B cell (primary cell): ENCODE measurements at regions not wholly inside any gene's neighbourhood (a gene's known extent, or its start where the extent isn't known, plus 50 kb on each side); places are given as distances from the start of the nearest gene placed in this dataset.

Experiments used
- ATAC-seq: fragments of 200-7000 bp; cut with Tn5 transposase; one replicate; pipeline ENCODE4 v1.10.0; 2021; ENCODE audit warnings: low read depth, mild to moderate bottlenecking, moderate number of reproducible peaks, moderate library complexity
- CTCF ChIA-PET: fragments of 350-600 bp; sonication (Branson Sonifier 250); formaldehyde crosslinking; loops from one replicate; lab custom pipeline; 2021; ENCODE audit warnings: antibody characterized with exemption, inconsistent platforms; lab: Charles Lee
- POLR2A ChIA-PET: fragments of 350-600 bp; sonication (Branson Sonifier 250); formaldehyde crosslinking; loops from one replicate; lab custom pipeline; 2021; ENCODE audit warnings: antibody characterized with exemption; lab: Charles Lee
- DNase-seq: peaks from one replicate; pipeline ENCODE4 v3.0.0; 2013
- H2AFZ ChIP-seq: 2 replicates; pipeline ENCODE4 v1.6.1; 2012; ENCODE audit warnings: mild to moderate bottlenecking, low read depth, low read length; ENCODE audit not compliant: insufficient read depth, poor library complexity, severe bottlenecking
- H3K27ac ChIP-seq, 2 donors: 1 replicate in 1 of 2; 2 replicates in 1 of 2; pipeline ENCODE4 v1.5.1; 2012 to 2013; ENCODE audit warnings: low read length in 2 of 2, mild to moderate bottlenecking in 2 of 2, moderate library complexity in 1 of 2
- H3K27me3 ChIP-seq, 4 experiments: fragments of 200-600 bp in 1 of 4; sonication (generic) in 1 of 4; replicated peaks in 1 of 4; 1 replicate in 2 of 4; 2 replicates in 2 of 4; pipeline versions ENCODE4 v1.6.1 to v1.7.0; 2013 to 2016; ENCODE audit warnings: low read length in 3 of 4, mild to moderate bottlenecking in 2 of 4, mixed read lengths in 1 of 4, moderate library complexity in 1 of 4; ENCODE audit not compliant: insufficient read depth in 4 of 4, control insufficient read depth in 3 of 4; ENCODE audit errors: control extremely low read depth in 1 of 4
- H3K36me3 ChIP-seq, 2 experiments: replicated peaks in 1 of 2; 1 replicate in 1 of 2; 2 replicates in 1 of 2; pipeline versions ENCODE4 v1.6.1 to v1.7.1; 2013; ENCODE audit warnings: low read length in 1 of 2; ENCODE audit not compliant: insufficient read depth in 2 of 2, control insufficient read depth in 1 of 2; ENCODE audit errors: control extremely low read depth in 1 of 2, extremely low read depth in 1 of 2
- H3K4me1 ChIP-seq, 2 donors: fragments of 200-600 bp in 1 of 2; sonication (generic) in 1 of 2; 1 replicate in 1 of 2; 2 replicates in 1 of 2; pipeline versions ENCODE4 v1.5.1 to v1.6.1; 2013 to 2017; ENCODE audit warnings: low read length in 2 of 2; ENCODE audit not compliant: control insufficient read depth in 2 of 2, insufficient read depth in 2 of 2
- H3K4me2 ChIP-seq: replicated peaks from 2 replicates; pipeline ENCODE3; 2012; ENCODE audit warnings: mild to moderate bottlenecking, low read depth, low read length; ENCODE audit not compliant: poor library complexity, severe bottlenecking
- H3K4me3 ChIP-seq, 5 experiments: fragments of 200-600 bp in 1 of 5; sonication (generic) in 1 of 5; 1 replicate in 3 of 5; 2 replicates in 2 of 5; pipeline versions ENCODE4 v1.5.1 to v1.7.0; 2011 to 2016; ENCODE audit warnings: low read length in 4 of 5, mild to moderate bottlenecking in 4 of 5, low read depth in 2 of 5, control low read depth in 1 of 5, moderate library complexity in 1 of 5; ENCODE audit not compliant: insufficient read depth in 1 of 5; ENCODE audit errors: control extremely low read depth in 1 of 5, extremely low read depth in 1 of 5
- H3K79me2 ChIP-seq: fragments of 200-600 bp; sonication (generic); one replicate; pipeline ENCODE4 v1.6.0; 2016; ENCODE audit warnings: low read length; ENCODE audit not compliant: control insufficient read depth, insufficient read depth
- H3K9ac ChIP-seq: fragments of 200-600 bp; sonication (generic); 2 replicates; pipeline ENCODE4 v1.6.1; 2017; ENCODE audit warnings: mild to moderate bottlenecking, low read length, moderate library complexity
- H3K9me3 ChIP-seq, 3 donors: one replicate each; pipeline versions ENCODE4 v1.6.1 to v1.7.1; 2013; ENCODE audit warnings: low read length in 2 of 3; ENCODE audit not compliant: control insufficient read depth in 2 of 3, insufficient read depth in 1 of 3; ENCODE audit errors: control extremely low read depth in 1 of 3
- H4K20me1 ChIP-seq: 2 replicates; pipeline ENCODE4 v1.6.0; 2012; ENCODE audit warnings: mild to moderate bottlenecking, low read length; ENCODE audit not compliant: insufficient read depth, control insufficient read depth, poor library complexity, severe bottlenecking
- H3K27ac Mint-ChIP-seq: one replicate; pipeline ENCODE4 v1.8.0; 2021; ENCODE audit warnings: mixed read lengths
- H3K27me3 Mint-ChIP-seq: one replicate; pipeline ENCODE4 v1.8.0; 2021; ENCODE audit warnings: mixed read lengths
- H3K4me1 Mint-ChIP-seq: one replicate; pipeline ENCODE4 v1.8.0; 2021; ENCODE audit warnings: mixed read lengths
- H3K4me3 Mint-ChIP-seq: one replicate; pipeline ENCODE4 v1.8.0; 2021; ENCODE audit warnings: mixed read lengths
- H3K9me3 Mint-ChIP-seq: one replicate; pipeline ENCODE4 v1.8.0; 2022; ENCODE audit warnings: mixed read lengths; ENCODE audit not compliant: insufficient read depth
- CTCF ChIP-seq: fragments of 200-600 bp; IDR thresholded peaks from one replicate; pipeline ENCODE4 v1.8.0; 2022; ENCODE audit warnings: antibody characterized with exemption, mild to moderate bottlenecking
- EZH2 ChIP-seq: IDR thresholded peaks from 2 replicates; pipeline ENCODE4 v1.6.1; 2012; ENCODE audit warnings: borderline replicate concordance, low read depth, mild to moderate bottlenecking, moderate library complexity, low read length; ENCODE audit not compliant: insufficient read depth, poor library complexity, severe bottlenecking
- WGBS: methylation state at CpG from one replicate; pipeline ENCODE4 v1.1.5; 2013; ENCODE audit warnings: missing lambda C conversion rate; ENCODE audit not compliant: insufficient coverage; 5-methylcytosine and 5-hydroxymethylcytosine counted together
- intact Hi-C: fragments of 100-400 bp; cut with micrococcal nuclease; formaldehyde crosslinking; loops from one replicate; pipeline ENCODE4 v1.10.0; 2022

GRCh38 chr6:17047889-17048288 lies 54.0 kb upstream of the STMND1 start:
- Mint-ChIP-seq H3K9me3 (no peaks in the 10 kb centered on the region), H3K4me3 (no peak overlapping the region), H3K27ac (no peak overlapping the region), H3K4me1 (no peaks in the 10 kb centered on the region), H3K27me3 (peaks cover 9% of the 10 kb centered on the region)
- intact Hi-C loops: no loop called here
- Histone ChIP-seq H4K20me1 (no peaks in the 10 kb centered on the region), H3K4me3 (no peak overlapping the region), H3K4me1 (no peaks in the 10 kb centered on the region), H3K27ac (no peak overlapping the region), H3K36me3 (no peaks in the 10 kb centered on the region), H3K27me3 (peaks cover 0 to 3% (median 0%) of the 10 kb centered on the region in 4 experiments), H3K79me2 (no peaks in the 10 kb centered on the region), H3K9ac (no peak overlapping the region), H3K4me2 (no peak overlapping the region), H2AFZ (no peak overlapping the region), H3K9me3 (no peaks in the 10 kb centered on the region)
- ATAC-seq (no peak), DNase-seq (no peak)
- ChIA-PET CTCF (no interaction called here), POLR2A (no interaction called here)
- 100% methylated on average over 2 of the region's 5 CpGs for WGBS
- no peak for TF ChIP-seq EZH2
- TF ChIP-seq CTCF: no peak

- peaks cover 10% of the 10 kb centered on the region for H3K27me3 Mint-ChIP-seq
- no peak overlapping the region for H3K4me3 ChIP-seq
- H3K79me2 ChIP-seq: no peaks in the 10 kb centered on the region
- DNase-seq (no peak), ATAC-seq (no peak)
- H3K4me3 Mint-ChIP-seq: no peak overlapping the region
- intact Hi-C loops: no loop called here
- H3K4me1 Mint-ChIP-seq: no peaks in the 10 kb centered on the region
- 68% methylated on average over 3 of the region's 4 CpGs for WGBS
- ChIA-PET CTCF (no interaction called here), POLR2A (no interaction called here)
- H3K4me2 ChIP-seq: no peak overlapping the region
- H3K9me3 ChIP-seq: no peaks in the 10 kb centered on the region
- H3K9ac ChIP-seq: no peak overlapping the region
- no peak overlapping the region for H3K27ac Mint-ChIP-seq
- H3K27me3 ChIP-seq: peaks cover 0 to 3% (median 0%) of the 10 kb centered on the region in 4 experiments
- H4K20me1 ChIP-seq: no peaks in the 10 kb centered on the region
- H3K4me1 ChIP-seq: no peaks in the 10 kb centered on the region
- H3K9me3 Mint-ChIP-seq: no peaks in the 10 kb centered on the region
- no peak for TF ChIP-seq EZH2
- no peak for TF ChIP-seq CTCF
- no peak overlapping the region for H2AFZ ChIP-seq
- H3K27ac ChIP-seq: no peak overlapping the region
- H3K36me3 ChIP-seq: no peaks in the 10 kb centered on the region
These were observed 56.1 kb upstream of the STMND1 start for GRCh38 chr6:17045581-17046322.
